Uterus (tissue), 2 donors: ENCODE measurements at regions not wholly inside any gene's neighbourhood (a gene's known extent, or its start where the extent isn't known, plus 50 kb on each side); places are given as distances from the start of the nearest gene placed in this dataset.

Source experiments
- POLR2A ChIP-seq, 2 donors: fragments of 450-650 bp; IDR thresholded peaks; one replicate each; pipeline ENCODE4 v1.6.1; 2016; ENCODE audit warnings: antibody characterized with exemption in 2 of 2, mild to moderate bottlenecking in 1 of 2, moderate library complexity in 1 of 2
- TF ChIP-seq, protein P1 (sequence below), 4 experiments: fragments of 200-600 bp in 2 of 4; fragments of 450-650 bp in 2 of 4; sonication (generic) in 2 of 4; IDR thresholded peaks; one replicate each; pipeline ENCODE4 v1.5.1; 2016 to 2019; ENCODE audit warnings: antibody characterized with exemption in 4 of 4, mild to moderate bottlenecking in 2 of 4, moderate library complexity in 1 of 4

DNA sequence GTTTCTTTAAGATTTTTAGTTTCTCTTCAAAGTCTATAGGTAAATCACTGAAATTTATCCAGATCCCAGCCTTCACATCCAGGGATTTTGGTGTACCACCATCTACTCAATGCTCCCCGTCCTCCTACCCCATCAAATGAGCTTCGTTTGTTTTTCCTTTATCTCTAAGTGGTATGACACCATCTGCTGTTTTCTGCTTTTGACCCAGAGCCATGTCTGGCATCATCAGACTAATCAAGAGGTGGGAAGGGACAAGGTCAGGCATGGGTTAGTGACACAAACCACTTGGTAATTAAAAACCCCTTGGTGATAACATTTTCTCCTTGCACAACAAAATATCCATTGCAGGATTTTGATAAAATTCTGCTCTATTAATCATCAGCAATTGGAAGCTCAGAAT, 92.7 kb upstream of the GOLGA8J start:
- TF ChIP-seq, protein P1, sequence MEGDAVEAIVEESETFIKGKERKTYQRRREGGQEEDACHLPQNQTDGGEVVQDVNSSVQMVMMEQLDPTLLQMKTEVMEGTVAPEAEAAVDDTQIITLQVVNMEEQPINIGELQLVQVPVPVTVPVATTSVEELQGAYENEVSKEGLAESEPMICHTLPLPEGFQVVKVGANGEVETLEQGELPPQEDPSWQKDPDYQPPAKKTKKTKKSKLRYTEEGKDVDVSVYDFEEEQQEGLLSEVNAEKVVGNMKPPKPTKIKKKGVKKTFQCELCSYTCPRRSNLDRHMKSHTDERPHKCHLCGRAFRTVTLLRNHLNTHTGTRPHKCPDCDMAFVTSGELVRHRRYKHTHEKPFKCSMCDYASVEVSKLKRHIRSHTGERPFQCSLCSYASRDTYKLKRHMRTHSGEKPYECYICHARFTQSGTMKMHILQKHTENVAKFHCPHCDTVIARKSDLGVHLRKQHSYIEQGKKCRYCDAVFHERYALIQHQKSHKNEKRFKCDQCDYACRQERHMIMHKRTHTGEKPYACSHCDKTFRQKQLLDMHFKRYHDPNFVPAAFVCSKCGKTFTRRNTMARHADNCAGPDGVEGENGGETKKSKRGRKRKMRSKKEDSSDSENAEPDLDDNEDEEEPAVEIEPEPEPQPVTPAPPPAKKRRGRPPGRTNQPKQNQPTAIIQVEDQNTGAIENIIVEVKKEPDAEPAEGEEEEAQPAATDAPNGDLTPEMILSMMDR (IDR thresholded peaks at IDR 0.05): no peak
- TF ChIP-seq POLR2A (IDR thresholded peaks at IDR 0.05): no peak
